Suprapubic skin (tissue), 3 donors: ENCODE measurements at regions not wholly inside any gene's neighbourhood (a gene's known extent, or its start where the extent isn't known, plus 50 kb on each side); places are given as distances from the start of the nearest gene placed in this dataset.

Experiments
- CTCF ChIP-seq, 2 donors: fragments of 200-600 bp in 1 of 2; fragments of 450-650 bp in 1 of 2; sonication (generic) in 1 of 2; IDR thresholded peaks; one replicate each; pipeline ENCODE4 v1.5.1; 2016 to 2019; ENCODE audit warnings: antibody characterized with exemption in 2 of 2, mild to moderate bottlenecking in 1 of 2, moderate library complexity in 1 of 2
- EP300 ChIP-seq: sonication (generic); formaldehyde crosslinking; IDR thresholded peaks from one replicate; pipeline ENCODE4 v1.6.1; 2017; ENCODE audit warnings: antibody characterized with exemption

- TF ChIP-seq CTCF (IDR thresholded peaks at IDR 0.05) (no peak), EP300 (no peak)
Observed at GRCh38 chr1:101161619-101162018, 75.2 kb upstream of the S1PR1 start.
